ENCODE measurements at regions not wholly inside any gene's neighbourhood (a gene's known extent, or its start where the extent isn't known, plus 50 kb on each side); places are given as distances from the start of the nearest gene placed in this dataset.

- TF ChIP-seq POLR2A (IDR thresholded peaks at IDR 0.05): no peak
- no peak for TF ChIP-seq CTCF (IDR thresholded peaks at IDR 0.05)
These were observed 241.4 kb upstream of the ZNF462 start for GRCh38 chr9:106621313-106622163.
